Trophoblast cell (in vitro differentiated cells and primary cell): ENCODE measurements at regions not wholly inside any gene's neighbourhood (a gene's known extent, or its start where the extent isn't known, plus 50 kb on each side); places are given as distances from the start of the nearest gene placed in this dataset.

ENCODE experiments used
- DNase-seq, 2 donors: peaks; one replicate each; pipeline ENCODE4 v3.0.0-alpha.2; 2016
- H2AFZ ChIP-seq: 2 replicates; pipeline ENCODE4 v1.6.1; 2013; ENCODE audit warnings: low read length, moderate library complexity, mild to moderate bottlenecking; ENCODE audit not compliant: insufficient read depth, poor library complexity
- H2AK5ac ChIP-seq: 2 replicates; pipeline ENCODE4 v1.6.1; 2013; ENCODE audit warnings: mild to moderate bottlenecking, low read length
- H2BK120ac ChIP-seq: 2 replicates; pipeline ENCODE4 v1.6.1; 2013; ENCODE audit warnings: low read length, mild to moderate bottlenecking, moderate library complexity; ENCODE audit not compliant: insufficient read depth, poor library complexity
- H2BK12ac ChIP-seq: 2 replicates; pipeline ENCODE4 v1.6.1; 2013; ENCODE audit warnings: mild to moderate bottlenecking, low read length, moderate library complexity
- H2BK5ac ChIP-seq: 2 replicates; pipeline ENCODE4 v1.6.1; 2013; ENCODE audit warnings: low read length, low read depth, moderate library complexity, mild to moderate bottlenecking; ENCODE audit not compliant: poor library complexity
- H3K14ac ChIP-seq: 2 replicates; pipeline ENCODE4 v1.6.1; 2013; ENCODE audit warnings: mild to moderate bottlenecking, low read length
- H3K18ac ChIP-seq: 2 replicates; pipeline ENCODE4 v1.6.1; 2013; ENCODE audit warnings: mild to moderate bottlenecking, low read length
- H3K23ac ChIP-seq: 2 replicates; pipeline ENCODE4 v1.6.1; 2013; ENCODE audit warnings: low read length
- H3K27ac ChIP-seq: 2 replicates; pipeline ENCODE4 v1.5.1; 2013; ENCODE audit warnings: low read depth, mild to moderate bottlenecking, inconsistent platforms, low read length, moderate library complexity
- H3K27me3 ChIP-seq: 2 replicates; pipeline ENCODE4 v1.6.1; 2013; ENCODE audit warnings: inconsistent platforms, mild to moderate bottlenecking, low read length, moderate library complexity; ENCODE audit not compliant: insufficient read depth
- H3K36me3 ChIP-seq, 2 experiments: 1 replicate in 1 of 2; 2 replicates in 1 of 2; pipeline ENCODE4 v1.6.1; 2013; ENCODE audit warnings: low read length in 2 of 2, mild to moderate bottlenecking in 2 of 2, moderate library complexity in 1 of 2; ENCODE audit not compliant: insufficient read depth in 2 of 2, control insufficient read depth in 1 of 2
- H3K4ac ChIP-seq: 2 replicates; pipeline ENCODE4 v1.6.1; 2013; ENCODE audit warnings: low read depth, mild to moderate bottlenecking, low read length, moderate library complexity
- H3K4me1 ChIP-seq, 2 experiments: 1 replicate in 1 of 2; 2 replicates in 1 of 2; pipeline ENCODE4 v1.6.1; 2013; ENCODE audit warnings: low read length in 2 of 2, mild to moderate bottlenecking in 2 of 2, moderate library complexity in 1 of 2; ENCODE audit not compliant: insufficient read depth in 2 of 2, control insufficient read depth in 1 of 2
- H3K4me2 ChIP-seq: 2 replicates; pipeline ENCODE4 v1.6.1; 2013; ENCODE audit warnings: inconsistent platforms, mild to moderate bottlenecking, low read length, moderate library complexity
- H3K4me3 ChIP-seq: 2 replicates; pipeline ENCODE4 v1.5.1; 2013; ENCODE audit warnings: mild to moderate bottlenecking, low read depth, low read length, inconsistent platforms
- H3K79me1 ChIP-seq: one replicate; pipeline ENCODE4 v1.6.1; 2013; ENCODE audit warnings: low read length
- H3K79me2 ChIP-seq: 2 replicates; pipeline ENCODE4 v1.6.1; 2013; ENCODE audit warnings: low read length, mild to moderate bottlenecking; ENCODE audit not compliant: control insufficient read depth, insufficient read depth, poor library complexity
- H3K9ac ChIP-seq: 2 replicates; pipeline ENCODE4 v1.6.1; 2013; ENCODE audit warnings: mild to moderate bottlenecking, low read length
- H3K9me3 ChIP-seq: 2 replicates; pipeline ENCODE4 v1.6.1; 2013; ENCODE audit warnings: low read depth, mild to moderate bottlenecking, control low read depth, inconsistent platforms, low read length; ENCODE audit not compliant: insufficient read depth
- H4K12ac ChIP-seq: 2 replicates; pipeline ENCODE4 v1.6.1; 2013; ENCODE audit warnings: low read depth, mild to moderate bottlenecking, low read length, moderate library complexity
- H4K8ac ChIP-seq: 2 replicates; pipeline ENCODE4 v1.6.1; 2013; ENCODE audit warnings: low read depth, mild to moderate bottlenecking, low read length, moderate library complexity
- H4K91ac ChIP-seq: one replicate; pipeline ENCODE4 v1.6.1; 2013; ENCODE audit warnings: low read depth, mild to moderate bottlenecking, low read length, moderate library complexity
- WGBS: extraction: QIAGEN DNeasy Blood & Tissue Kit; methylation state at CpG from one replicate; pipeline ENCODE4 v1.1.7; 2013; ENCODE audit warnings: missing lambda C conversion rate; ENCODE audit not compliant: insufficient read length, insufficient coverage; ENCODE audit errors: extremely low coverage; 5-methylcytosine and 5-hydroxymethylcytosine counted together

DNA sequence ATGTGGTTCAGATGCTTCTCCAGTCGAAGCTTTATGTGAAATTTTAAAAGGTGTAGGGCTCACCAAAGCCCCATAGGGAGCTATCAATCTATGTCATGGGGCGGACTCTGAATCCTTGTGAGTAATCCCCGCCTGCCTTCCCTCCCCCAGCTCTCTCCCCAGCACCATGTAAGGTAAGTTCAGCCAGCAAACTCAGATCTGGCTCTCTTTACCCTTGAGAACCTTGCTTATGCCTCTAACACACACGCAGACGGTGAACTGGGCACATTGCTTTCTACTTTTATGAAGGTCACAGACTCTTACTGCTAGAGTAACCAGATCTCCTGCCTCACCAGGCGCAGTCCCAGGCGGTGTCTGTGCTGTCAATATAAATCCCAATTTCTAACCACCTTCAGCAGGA lies 82.6 kb upstream of the CNKSR3 start:
- H2AK5ac ChIP-seq = no peak overlapping the region
- H3K9me3 ChIP-seq = no peaks in the 10 kb centered on the region
- H3K79me2 ChIP-seq = no peaks in the 10 kb centered on the region
- peaks cover 0 to 5% of the 10 kb centered on the region in 2 experiments for H3K4me1 ChIP-seq
- H3K27ac ChIP-seq = no peak overlapping the region
- H4K91ac ChIP-seq = no peak overlapping the region
- H3K27me3 ChIP-seq = no peaks in the 10 kb centered on the region
- no peak overlapping the region for H3K14ac ChIP-seq
- no peak overlapping the region for H3K4me3 ChIP-seq
- H2BK120ac ChIP-seq = no peak overlapping the region
- H3K18ac ChIP-seq = no peak overlapping the region
- H3K4me2 ChIP-seq = no peak overlapping the region
- H4K8ac ChIP-seq = no peak overlapping the region
- DNase-seq = no peak
- H3K4ac ChIP-seq = no peak overlapping the region
- no peak overlapping the region for H2AFZ ChIP-seq
- WGBS = no CpG with 5 or more reads among the region's 7 CpGs
- H2BK5ac ChIP-seq = no peak overlapping the region
- no peak overlapping the region for H3K9ac ChIP-seq
- H3K23ac ChIP-seq = no peak overlapping the region
- no peak overlapping the region for H2BK12ac ChIP-seq
- no peaks in the 10 kb centered on the region for H3K79me1 ChIP-seq
- H3K36me3 ChIP-seq = no peaks in the 10 kb centered on the region
- no peak overlapping the region for H4K12ac ChIP-seq

DNA sequence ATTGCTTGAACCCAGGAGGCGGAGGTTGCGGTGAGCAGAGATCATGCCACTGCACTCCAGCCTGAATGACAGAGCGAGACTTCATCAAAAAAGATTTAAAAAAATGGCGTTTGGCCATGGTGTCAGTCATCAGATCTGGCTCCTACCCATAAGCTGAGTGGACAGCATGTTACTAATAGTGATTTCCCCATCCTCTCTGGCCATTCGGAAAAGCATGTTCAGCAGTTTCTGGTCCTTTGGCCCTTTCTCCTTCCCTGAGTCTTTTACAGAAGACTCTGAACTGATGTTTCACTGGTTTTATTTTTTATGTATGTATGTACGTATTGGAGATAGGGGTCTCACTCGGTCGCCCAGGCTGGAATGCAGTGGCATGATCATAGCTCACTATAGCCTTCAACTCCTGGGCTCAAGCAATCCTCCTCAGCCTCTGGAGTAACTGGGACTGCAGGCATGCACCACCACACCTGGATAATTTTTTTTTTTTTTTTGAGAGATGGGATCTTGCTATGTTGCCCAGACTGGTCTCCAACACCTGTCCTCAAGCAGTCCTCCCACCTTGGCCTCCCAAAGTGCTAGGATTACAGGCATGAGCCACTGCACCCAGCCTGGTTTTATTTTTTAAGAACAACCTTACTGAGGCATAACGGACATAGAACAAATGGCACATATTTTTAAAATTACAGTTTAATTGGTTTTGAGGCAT lies 84.2 kb upstream of the CNKSR3 start:
- no CpG with 5 or more reads among the region's 9 CpGs for WGBS
- Histone ChIP-seq H3K4me1 (peaks cover 0 to 5% of the 10 kb centered on the region in 2 experiments), H3K27ac (no peak overlapping the region), H3K79me2 (no peaks in the 10 kb centered on the region), H3K23ac (no peak overlapping the region), H4K12ac (no peak overlapping the region), H4K91ac (no peak overlapping the region), H4K8ac (no peak overlapping the region), H3K18ac (no peak overlapping the region), H2BK120ac (no peak overlapping the region), H3K14ac (no peak overlapping the region), H2BK12ac (no peak overlapping the region), H3K4ac (no peak overlapping the region), H3K9me3 (no peaks in the 10 kb centered on the region), H2BK5ac (no peak overlapping the region), H2AFZ (no peak overlapping the region), H3K27me3 (no peaks in the 10 kb centered on the region), H3K4me3 (no peak overlapping the region), H2AK5ac (no peak overlapping the region), H3K4me2 (no peak overlapping the region), H3K9ac (no peak overlapping the region), H3K79me1 (no peaks in the 10 kb centered on the region), H3K36me3 (no peaks in the 10 kb centered on the region)
- DNase-seq = no peak

DNA sequence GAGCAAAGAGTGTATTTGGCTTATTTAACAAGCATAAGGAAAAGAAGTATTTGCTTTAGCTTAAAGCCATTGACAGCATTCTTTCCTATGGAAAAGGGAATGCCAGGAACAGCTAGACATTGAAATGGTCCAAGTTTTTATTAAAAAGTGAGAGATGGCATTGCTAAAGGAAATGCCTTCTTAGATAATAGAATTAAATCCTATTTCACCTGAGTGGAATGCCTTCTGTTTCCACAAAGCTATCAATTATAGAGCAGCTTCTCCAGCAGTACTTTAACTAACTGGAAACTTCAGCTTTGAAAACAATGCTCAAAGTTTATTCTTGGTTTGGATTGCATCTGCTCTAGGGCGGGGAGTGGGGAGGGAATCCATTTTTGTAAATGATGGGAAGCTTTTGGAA lies 85.1 kb upstream of the CNKSR3 start:
- H3K36me3 ChIP-seq = no peaks in the 10 kb centered on the region
- no peak overlapping the region for H3K14ac ChIP-seq
- no peak overlapping the region for H2AFZ ChIP-seq
- no peak overlapping the region for H3K27ac ChIP-seq
- H2BK5ac ChIP-seq = no peak overlapping the region
- no peak overlapping the region for H3K9ac ChIP-seq
- no peaks in the 10 kb centered on the region for H3K27me3 ChIP-seq
- H2BK120ac ChIP-seq = no peak overlapping the region
- no peak overlapping the region for H3K18ac ChIP-seq
- H3K23ac ChIP-seq = no peak overlapping the region
- no peak overlapping the region for H4K8ac ChIP-seq
- H3K4me3 ChIP-seq = no peak overlapping the region
- no peak overlapping the region for H2BK12ac ChIP-seq
- WGBS = no CpG with 5 or more reads among the region's 1 CpG
- no peak for DNase-seq
- peaks cover 0 to 5% of the 10 kb centered on the region in 2 experiments for H3K4me1 ChIP-seq
- H4K12ac ChIP-seq = no peak overlapping the region
- no peak overlapping the region for H3K4ac ChIP-seq
- no peaks in the 10 kb centered on the region for H3K9me3 ChIP-seq
- no peak overlapping the region for H3K4me2 ChIP-seq
- no peaks in the 10 kb centered on the region for H3K79me2 ChIP-seq
- H4K91ac ChIP-seq = no peak overlapping the region
- no peaks in the 10 kb centered on the region for H3K79me1 ChIP-seq
- no peak overlapping the region for H2AK5ac ChIP-seq

DNA sequence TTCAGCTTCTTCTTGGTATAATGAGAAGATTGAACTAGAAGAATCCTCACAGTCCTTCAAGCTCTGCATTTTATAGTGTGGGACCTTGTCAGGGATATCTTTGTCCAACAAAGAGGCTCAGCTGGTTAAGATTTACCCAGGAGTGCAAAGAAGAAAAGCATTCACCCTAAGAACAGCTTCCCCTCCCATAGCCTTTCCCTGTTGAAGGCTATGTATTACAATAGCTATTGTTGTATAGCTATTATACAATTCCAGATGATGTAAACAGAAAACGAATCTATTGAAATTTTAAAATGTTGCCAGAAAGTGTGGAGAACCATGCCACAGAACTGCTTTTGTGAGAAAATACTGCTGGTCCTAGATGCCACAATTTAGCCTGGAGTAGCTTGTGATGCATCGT lies 85.5 kb upstream of the CNKSR3 start:
- Histone ChIP-seq H4K8ac (no peak overlapping the region), H3K4ac (no peak overlapping the region), H3K4me2 (no peak overlapping the region), H3K18ac (no peak overlapping the region), H3K27ac (no peak overlapping the region), H2AK5ac (no peak overlapping the region), H4K91ac (no peak overlapping the region), H3K23ac (no peak overlapping the region), H2BK12ac (no peak overlapping the region), H3K4me3 (no peak overlapping the region), H4K12ac (no peak overlapping the region), H2BK5ac (no peak overlapping the region), H2BK120ac (no peak overlapping the region), H3K14ac (no peak overlapping the region), H3K79me2 (no peaks in the 10 kb centered on the region), H3K79me1 (no peaks in the 10 kb centered on the region), H3K36me3 (no peaks in the 10 kb centered on the region), H3K27me3 (no peaks in the 10 kb centered on the region), H3K9ac (no peak overlapping the region), H3K4me1 (peaks cover 0 to 5% of the 10 kb centered on the region in 2 experiments), H2AFZ (no peak overlapping the region), H3K9me3 (no peaks in the 10 kb centered on the region)
- WGBS = no CpG with 5 or more reads among the region's 2 CpGs
- DNase-seq = no peak
